Neural cell (in vitro differentiated cells): ENCODE measurements at regions not wholly inside any gene's neighbourhood (a gene's known extent, or its start where the extent isn't known, plus 50 kb on each side); places are given as distances from the start of the nearest gene placed in this dataset.

Experiments used
- H2AFZ ChIP-seq: fragments of 200-600, 300-800 bp; sonication (generic), shearing (Covaris generic); 2 replicates; pipeline ENCODE4 v1.6.0; 2014; ENCODE audit warnings: low read depth, mild to moderate bottlenecking, antibody characterized with exemption, low read length, moderate library complexity
- H3F3A ChIP-seq: fragments of 200-600 bp; shearing (Covaris generic); 2 replicates; pipeline ENCODE4 v1.6.1; 2016; ENCODE audit warnings: mild to moderate bottlenecking, moderate library complexity, mixed read lengths, antibody characterized with exemption, low read length; ENCODE audit not compliant: insufficient read depth, poor library complexity, severe bottlenecking
- H3K27ac ChIP-seq: fragments of 200-600, 300-800 bp; sonication (generic), shearing (Covaris generic); 2 replicates; pipeline ENCODE4 v1.5.1; 2014; ENCODE audit warnings: mild to moderate bottlenecking, low read length, moderate library complexity
- H3K27me3 ChIP-seq: fragments of 300-800, 200-600 bp; sonication (generic), shearing (Covaris generic); 2 replicates; pipeline ENCODE4 v1.6.0; 2014; ENCODE audit warnings: mild to moderate bottlenecking, low read depth, low read length, moderate library complexity; ENCODE audit not compliant: insufficient read depth
- H3K36me3 ChIP-seq: fragments of 300-800, 200-600 bp; sonication (generic), shearing (Covaris generic); 2 replicates; pipeline ENCODE4 v1.5.1; 2014; ENCODE audit warnings: mild to moderate bottlenecking, antibody characterized with exemption, low read length, moderate library complexity; ENCODE audit not compliant: insufficient read depth
- H3K4me2 ChIP-seq: fragments of 300-800, 200-600 bp; sonication (generic), shearing (Covaris generic); 2 replicates; pipeline ENCODE4 v1.6.0; 2014; ENCODE audit warnings: mild to moderate bottlenecking, low read length
- H3K4me3 ChIP-seq: fragments of 300-800, 200-600 bp; sonication (generic), shearing (Covaris generic); 2 replicates; pipeline ENCODE4 v1.5.1; 2014; ENCODE audit warnings: mild to moderate bottlenecking, low read length, moderate library complexity
- H3K79me2 ChIP-seq: fragments of 200-600 bp; shearing (Covaris generic); replicated peaks from 2 replicates; pipeline ENCODE4 v1.6.0; 2014; ENCODE audit warnings: mild to moderate bottlenecking, low read length, moderate library complexity; ENCODE audit not compliant: insufficient read depth
- H3K9ac ChIP-seq: fragments of 300-800, 200-600 bp; sonication (generic), shearing (Covaris generic); 2 replicates; pipeline ENCODE4 v1.6.1; 2016; ENCODE audit warnings: mild to moderate bottlenecking, low read length, mixed read lengths
- H3K9me2 ChIP-seq: fragments of 200-600 bp; shearing (Covaris generic); 2 replicates; pipeline ENCODE4 v1.6.1; 2016; ENCODE audit warnings: mild to moderate bottlenecking, low read length, mixed read lengths; ENCODE audit not compliant: insufficient read depth
- H3K9me3 ChIP-seq: fragments of 200-600, 300-800 bp; sonication (generic), shearing (Covaris generic); 2 replicates; pipeline ENCODE4 v1.6.1; 2016; ENCODE audit warnings: mild to moderate bottlenecking, mixed run types, low read length, moderate library complexity, mixed read lengths
- H4K20me1 ChIP-seq: fragments of 200-600 bp; shearing (Covaris generic); 2 replicates; pipeline ENCODE4 v1.6.1; 2016; ENCODE audit warnings: mild to moderate bottlenecking, mixed run types; ENCODE audit not compliant: insufficient read depth
- CTCF ChIP-seq: fragments of 450-650 bp; IDR thresholded peaks from 2 replicates; pipeline ENCODE4 v1.5.1; 2014; ENCODE audit warnings: antibody characterized with exemption, mild to moderate bottlenecking, moderate library complexity; ENCODE audit not compliant: poor library complexity, severe bottlenecking
- EP300 ChIP-seq: fragments of 450-650 bp; conservative IDR thresholded peaks from 2 replicates; pipeline ENCODE4 v1.6.1; 2014; ENCODE audit warnings: antibody characterized with exemption, mild to moderate bottlenecking, moderate library complexity; ENCODE audit not compliant: poor library complexity, severe bottlenecking
- EZH2 ChIP-seq: fragments of 200-600, 300-800 bp; shearing (Covaris generic), sonication (generic); IDR thresholded peaks from 2 replicates; pipeline ENCODE4 v1.6.1; 2014; ENCODE audit warnings: antibody characterized with exemption, low read length, borderline replicate concordance, mild to moderate bottlenecking; ENCODE audit not compliant: insufficient read depth, poor library complexity, severe bottlenecking
- MXI1 ChIP-seq: fragments of 450-650 bp; conservative IDR thresholded peaks from 2 replicates; pipeline ENCODE4 v1.6.1; 2014; ENCODE audit warnings: antibody characterized with exemption, mild to moderate bottlenecking; ENCODE audit not compliant: poor library complexity, severe bottlenecking
- POLR2AphosphoS5 ChIP-seq: IDR thresholded peaks from 2 replicates; pipeline ENCODE4 v1.6.1; 2012
- RAD21 ChIP-seq: fragments of 450-650 bp; conservative IDR thresholded peaks from 2 replicates; pipeline ENCODE4 v1.6.1; 2014; ENCODE audit warnings: antibody characterized with exemption, mild to moderate bottlenecking, moderate library complexity
- REST ChIP-seq: IDR thresholded peaks from 2 replicates; pipeline ENCODE4 v1.6.1; 2012; ENCODE audit warnings: borderline replicate concordance
- SMC3 ChIP-seq: fragments of 450-650 bp; conservative IDR thresholded peaks from 2 replicates; pipeline ENCODE4 v1.6.1; 2014; ENCODE audit warnings: antibody characterized with exemption, mild to moderate bottlenecking, moderate library complexity; ENCODE audit not compliant: poor library complexity
- TAF1 ChIP-seq: IDR thresholded peaks from 2 replicates; pipeline ENCODE4 v1.6.1; 2012; ENCODE audit warnings: low read depth

DNA sequence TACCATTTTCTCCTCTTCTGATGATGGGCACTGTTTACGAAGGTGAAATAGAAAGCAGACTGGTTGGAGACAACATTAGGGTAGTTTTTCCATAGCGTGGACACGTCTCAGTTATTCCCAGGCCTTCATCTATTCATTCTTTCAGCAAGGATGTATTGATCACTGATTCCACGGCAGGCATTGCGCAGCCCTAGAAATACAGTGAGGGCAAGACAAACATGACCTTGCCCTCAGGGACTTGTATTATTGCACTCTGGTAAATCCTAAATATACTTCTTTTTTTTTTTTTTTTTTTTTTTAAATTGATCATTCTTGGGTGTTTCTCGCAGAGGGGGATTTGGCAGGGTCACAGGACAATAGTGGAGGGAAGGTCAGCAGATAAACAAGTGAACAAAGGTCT lies 167.3 kb upstream of the SPRED2 start:
- TF ChIP-seq CTCF = no peak
- no peak for TF ChIP-seq EP300
- no peak for TF ChIP-seq MXI1
- TF ChIP-seq TAF1 = no peak
- no peak for TF ChIP-seq EZH2
- no peak for TF ChIP-seq POLR2AphosphoS5
- TF ChIP-seq RAD21 = no peak
- TF ChIP-seq SMC3 = no peak
- TF ChIP-seq REST = no peak
- H3F3A ChIP-seq = no peaks in the 10 kb centered on the region
- H3K4me3 ChIP-seq = no peak overlapping the region
- no peaks in the 10 kb centered on the region for H3K36me3 ChIP-seq
- H3K9me2 ChIP-seq = no peaks in the 10 kb centered on the region
- H3K27me3 ChIP-seq = no peaks in the 10 kb centered on the region
- H3K9ac ChIP-seq = no peak overlapping the region
- no peaks in the 10 kb centered on the region for H4K20me1 ChIP-seq
- no peaks in the 10 kb centered on the region for H3K79me2 ChIP-seq
- no peak overlapping the region for H3K27ac ChIP-seq
- H3K9me3 ChIP-seq = no peaks in the 10 kb centered on the region
- H2AFZ ChIP-seq = no peak overlapping the region
- no peak overlapping the region for H3K4me2 ChIP-seq

DNA sequence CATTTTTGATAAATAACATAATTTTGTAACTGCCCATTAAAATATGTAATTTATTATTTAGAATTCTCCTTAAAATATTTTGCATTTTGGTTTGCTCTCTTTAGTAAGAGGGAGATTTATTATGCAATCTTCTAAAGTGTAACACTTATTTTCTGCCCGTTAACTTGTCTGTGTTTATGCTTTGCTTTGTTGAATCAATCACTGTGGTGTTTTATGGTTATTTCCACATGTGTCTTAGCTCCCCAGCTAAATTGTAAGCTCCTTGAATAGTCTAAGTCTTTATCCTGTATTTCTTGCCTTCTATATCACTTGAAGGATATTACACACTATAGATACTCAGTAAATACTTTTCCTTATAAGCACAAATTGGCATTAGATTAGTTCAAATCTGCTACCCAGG lies 166.6 kb upstream of the SPRED2 start:
- Histone ChIP-seq H3K79me2 (no peaks in the 10 kb centered on the region), H3F3A (no peaks in the 10 kb centered on the region), H3K9me2 (no peaks in the 10 kb centered on the region), H3K9ac (no peak overlapping the region), H3K9me3 (no peaks in the 10 kb centered on the region), H3K4me2 (no peak overlapping the region), H4K20me1 (no peaks in the 10 kb centered on the region), H3K27me3 (no peaks in the 10 kb centered on the region), H3K27ac (no peak overlapping the region), H2AFZ (no peak overlapping the region), H3K36me3 (no peaks in the 10 kb centered on the region), H3K4me3 (no peak overlapping the region)
- TF ChIP-seq EZH2 = no peak
- no peak for TF ChIP-seq POLR2AphosphoS5
- no peak for TF ChIP-seq SMC3
- no peak for TF ChIP-seq MXI1

DNA sequence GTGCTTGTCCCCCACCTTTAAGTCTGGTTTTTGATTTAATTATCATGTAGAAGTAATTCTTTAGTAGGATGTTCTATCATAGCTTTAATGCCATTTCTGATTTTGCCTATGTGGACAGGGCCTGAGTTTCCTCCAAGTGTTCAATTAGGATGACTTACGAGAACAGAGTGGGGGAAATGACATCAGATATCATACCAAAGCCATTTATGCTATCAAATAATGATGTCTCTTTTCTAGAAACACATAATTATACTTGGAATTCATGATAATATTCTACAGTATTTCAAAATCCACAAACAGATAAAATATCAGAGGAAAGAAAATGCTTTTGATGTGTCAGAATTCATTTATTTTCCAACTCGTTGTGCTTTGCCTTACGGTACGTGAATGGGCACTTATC lies 165.9 kb upstream of the SPRED2 start:
- Histone ChIP-seq H3K79me2 (no peaks in the 10 kb centered on the region), H3K9me2 (no peaks in the 10 kb centered on the region), H3K36me3 (no peaks in the 10 kb centered on the region), H3K27me3 (no peaks in the 10 kb centered on the region), H3K4me2 (no peak overlapping the region), H2AFZ (no peak overlapping the region), H3K27ac (no peak overlapping the region), H3K9ac (no peak overlapping the region), H3K4me3 (no peak overlapping the region), H3K9me3 (no peaks in the 10 kb centered on the region), H4K20me1 (no peaks in the 10 kb centered on the region), H3F3A (no peaks in the 10 kb centered on the region)
- TF ChIP-seq POLR2AphosphoS5 = no peak
- TF ChIP-seq REST = no peak
- no peak for TF ChIP-seq MXI1
- TF ChIP-seq RAD21 = no peak
